ENCODE measurements at regions not wholly inside any gene's neighbourhood (a gene's known extent, or its start where the extent isn't known, plus 50 kb on each side); places are given as distances from the start of the nearest gene placed in this dataset.

- no peak for TF ChIP-seq CTCF (IDR thresholded peaks at IDR 0.05; ENCODE audit: extremely low read depth in 1 of 2, insufficient read depth in 1 of 2, low read depth in 1 of 2, low read length in 2 of 2)
- TF ChIP-seq EZH2 (IDR thresholded peaks at IDR 0.05; ENCODE audit: borderline replicate concordance, low read depth, low read length, severe bottlenecking), result no peak
- TF ChIP-seq POLR2A (IDR thresholded peaks at IDR 0.05; ENCODE audit: low read depth, low read length), result no peak
- no peak for TF ChIP-seq MAX (IDR thresholded peaks at IDR 0.05; ENCODE audit: insufficient read depth, insufficient read length)
- no peak for TF ChIP-seq MYC (IDR thresholded peaks at IDR 0.05; ENCODE audit: low read depth, low read length)
- TF ChIP-seq POLR2AphosphoS5 (IDR thresholded peaks at IDR 0.05; ENCODE audit: insufficient read depth, low read depth, low read length), result no peak
- no peak for TF ChIP-seq JUN (IDR thresholded peaks at IDR 0.05; ENCODE audit: borderline replicate concordance, insufficient read depth, insufficient read length, low read depth)
- TF ChIP-seq GATA2 (IDR thresholded peaks at IDR 0.05; ENCODE audit: insufficient read depth, insufficient read length, low read depth, low read length), result no peak
- no peak for TF ChIP-seq FOS (IDR thresholded peaks at IDR 0.05; ENCODE audit: borderline replicate concordance, insufficient read depth, low read length)
These were observed 1028.1 kb upstream of the EEF2KMT start for GRCh38 chr16:6125483-6126259.
